HUES64 (cell line): ENCODE measurements at regions not wholly inside any gene's neighbourhood (a gene's known extent, or its start where the extent isn't known, plus 50 kb on each side); places are given as distances from the start of the nearest gene placed in this dataset.

Experiments used
- H3K27ac ChIP-seq: 2 replicates; pipeline ENCODE4 v1.7.0; 2013; ENCODE audit warnings: low read depth, low read length, inconsistent platforms
- H3K27me3 ChIP-seq: 2 replicates; pipeline ENCODE4 v1.6.1; 2013; ENCODE audit warnings: mild to moderate bottlenecking, low read length; ENCODE audit not compliant: insufficient read depth
- H3K36me3 ChIP-seq: 2 replicates; pipeline ENCODE4 v1.6.1; 2013; ENCODE audit warnings: mild to moderate bottlenecking, low read length; ENCODE audit not compliant: insufficient read depth
- H3K4me1 ChIP-seq: 2 replicates; pipeline ENCODE4 v1.6.1; 2013; ENCODE audit warnings: mild to moderate bottlenecking, low read length, moderate library complexity; ENCODE audit not compliant: insufficient read depth
- H3K4me3 ChIP-seq: 2 replicates; pipeline ENCODE4 v1.5.1; 2013; ENCODE audit warnings: mild to moderate bottlenecking, low read length, moderate library complexity
- H3K9ac ChIP-seq: 2 replicates; pipeline ENCODE4 v1.6.1; 2013; ENCODE audit warnings: mild to moderate bottlenecking, low read depth, low read length
- H3K9me3 ChIP-seq: 2 replicates; pipeline ENCODE4 v1.6.1; 2013; ENCODE audit warnings: low read depth, low read length; ENCODE audit not compliant: insufficient read depth
- WGBS: fragments of 150-250, 120-280 bp; methylation state at CpG from one replicate; pipeline ENCODE4 v1.1.7; 2013; ENCODE audit warnings: missing lambda C conversion rate; 5-methylcytosine and 5-hydroxymethylcytosine counted together

DNA sequence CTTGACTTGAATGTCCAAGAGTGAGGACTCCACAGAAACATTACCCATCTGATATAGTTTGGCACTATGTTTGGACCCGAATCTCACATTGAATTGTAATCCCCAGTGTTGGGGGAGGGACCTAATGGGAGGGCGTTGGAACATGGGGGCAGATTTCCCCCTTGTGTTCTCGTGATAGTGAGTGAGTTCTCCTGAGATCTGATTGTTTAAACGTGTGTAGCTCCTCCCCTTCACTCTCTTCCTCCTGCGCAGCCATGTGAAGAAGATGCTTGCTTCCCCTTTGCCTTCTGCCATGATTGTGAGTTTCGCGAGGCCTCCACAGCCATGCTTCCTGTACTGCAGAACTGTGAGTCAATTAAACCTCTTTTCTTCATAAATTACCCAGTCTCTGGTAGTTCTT lies 273.9 kb upstream of the TBC1D5 start:
- no peak overlapping the region for H3K4me3 ChIP-seq
- no peaks in the 10 kb centered on the region for H3K36me3 ChIP-seq
- H3K9ac ChIP-seq, result no peak overlapping the region
- H3K4me1 ChIP-seq, result no peaks in the 10 kb centered on the region
- 91% methylated on average over 7 of the region's 7 CpGs for WGBS
- no peak overlapping the region for H3K27ac ChIP-seq
- no peaks in the 10 kb centered on the region for H3K27me3 ChIP-seq
- H3K9me3 ChIP-seq, result no peaks in the 10 kb centered on the region

DNA sequence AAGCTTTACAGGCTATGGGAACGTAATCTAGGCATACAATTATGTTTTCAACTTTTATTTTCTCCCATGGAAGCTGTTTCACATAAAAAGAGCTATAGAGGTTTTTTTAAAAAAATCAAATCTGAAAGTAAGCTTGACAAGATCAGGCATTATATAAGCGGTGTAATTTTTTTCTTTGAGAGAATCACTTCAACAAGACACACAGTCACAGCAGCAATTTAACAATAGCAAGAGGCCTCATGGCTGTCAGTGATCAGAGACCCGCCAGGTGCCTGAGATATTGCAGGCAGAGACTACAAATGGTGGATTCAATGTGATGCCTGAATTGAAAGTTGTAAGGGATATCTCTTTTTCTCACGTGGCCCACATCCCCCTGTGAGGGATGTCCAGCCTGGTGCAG lies 270.5 kb upstream of the TBC1D5 start:
- Histone ChIP-seq H3K9ac (no peak overlapping the region), H3K27me3 (no peaks in the 10 kb centered on the region), H3K4me1 (no peaks in the 10 kb centered on the region), H3K4me3 (no peak overlapping the region), H3K9me3 (no peaks in the 10 kb centered on the region), H3K36me3 (no peaks in the 10 kb centered on the region), H3K27ac (no peak overlapping the region)
- WGBS, result 97% methylated on average over 4 of the region's 4 CpGs

DNA sequence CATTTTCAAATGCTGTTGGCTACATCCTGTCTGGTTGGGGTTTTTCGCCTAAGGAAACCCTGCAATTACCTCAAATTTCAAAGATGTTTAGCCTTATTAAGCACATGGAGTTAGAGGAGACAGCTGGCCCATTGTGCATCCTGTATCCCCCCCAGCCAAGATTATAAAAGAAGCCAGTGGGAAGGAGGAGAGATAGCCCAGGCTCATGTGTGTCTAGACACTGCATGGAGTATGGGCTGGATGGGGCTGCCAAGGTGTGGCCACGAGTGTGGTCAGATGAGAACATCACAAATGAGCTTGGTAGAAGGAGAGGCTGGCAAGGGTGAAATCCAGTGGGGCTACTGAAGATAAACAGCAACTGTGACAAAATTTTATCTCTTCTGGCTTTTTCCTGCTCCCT lies 270.0 kb upstream of the TBC1D5 start:
- Histone ChIP-seq H3K9me3 (no peaks in the 10 kb centered on the region), H3K4me1 (no peaks in the 10 kb centered on the region), H3K27me3 (no peaks in the 10 kb centered on the region), H3K36me3 (no peaks in the 10 kb centered on the region), H3K4me3 (no peak overlapping the region), H3K27ac (no peak overlapping the region), H3K9ac (no peak overlapping the region)
- WGBS, result 91% methylated on average over 2 of the region's 2 CpGs

DNA sequence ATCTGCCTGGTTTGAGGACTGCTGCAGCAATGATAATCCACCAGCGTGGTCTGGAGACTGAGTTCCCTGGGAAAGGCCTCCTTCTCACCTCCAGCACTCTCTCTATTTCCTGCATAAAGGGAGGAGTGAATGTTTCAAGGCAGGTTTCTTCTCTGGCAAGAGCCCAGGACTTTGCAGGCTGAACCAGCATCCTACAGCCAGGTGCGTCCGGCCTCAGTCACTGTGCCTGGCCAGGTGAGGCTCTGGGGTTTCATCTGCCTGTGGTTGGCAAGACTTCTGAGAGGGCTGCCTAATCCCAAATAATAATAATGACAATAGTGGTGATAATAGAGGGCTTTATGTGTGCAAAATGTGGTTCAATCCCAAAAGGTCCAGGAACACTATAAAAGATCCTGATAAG lies 269.0 kb upstream of the TBC1D5 start:
- 96% methylated on average over 3 of the region's 3 CpGs for WGBS
- H3K4me1 ChIP-seq, result no peaks in the 10 kb centered on the region
- no peak overlapping the region for H3K4me3 ChIP-seq
- no peaks in the 10 kb centered on the region for H3K27me3 ChIP-seq
- H3K9me3 ChIP-seq, result no peaks in the 10 kb centered on the region
- H3K27ac ChIP-seq, result no peak overlapping the region
- no peak overlapping the region for H3K9ac ChIP-seq
- no peaks in the 10 kb centered on the region for H3K36me3 ChIP-seq

DNA sequence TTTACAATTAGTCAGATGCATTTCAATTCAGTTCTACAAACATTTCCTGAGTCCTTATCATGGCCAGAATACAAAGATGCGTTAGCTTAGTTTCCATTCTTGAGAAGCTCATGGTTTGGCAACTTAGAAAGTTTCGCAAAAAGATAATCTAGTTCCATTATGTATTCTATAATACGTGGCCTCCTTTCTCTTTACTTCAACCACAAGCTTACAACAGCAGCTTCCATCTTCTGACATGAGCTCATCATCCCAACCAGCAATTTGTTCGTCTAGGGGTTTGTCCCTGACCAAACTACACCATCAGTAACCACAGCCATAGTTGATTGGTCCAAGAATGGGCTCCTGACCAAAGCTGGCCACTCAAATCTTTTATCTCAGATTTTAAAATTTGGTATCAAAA lies 267.6 kb upstream of the TBC1D5 start:
- no peaks in the 10 kb centered on the region for H3K36me3 ChIP-seq
- H3K4me1 ChIP-seq, result no peaks in the 10 kb centered on the region
- no peak overlapping the region for H3K4me3 ChIP-seq
- H3K9me3 ChIP-seq, result no peaks in the 10 kb centered on the region
- H3K9ac ChIP-seq, result no peak overlapping the region
- no peak overlapping the region for H3K27ac ChIP-seq
- WGBS, result 97% methylated on average over 4 of the region's 4 CpGs
- H3K27me3 ChIP-seq, result no peaks in the 10 kb centered on the region

DNA sequence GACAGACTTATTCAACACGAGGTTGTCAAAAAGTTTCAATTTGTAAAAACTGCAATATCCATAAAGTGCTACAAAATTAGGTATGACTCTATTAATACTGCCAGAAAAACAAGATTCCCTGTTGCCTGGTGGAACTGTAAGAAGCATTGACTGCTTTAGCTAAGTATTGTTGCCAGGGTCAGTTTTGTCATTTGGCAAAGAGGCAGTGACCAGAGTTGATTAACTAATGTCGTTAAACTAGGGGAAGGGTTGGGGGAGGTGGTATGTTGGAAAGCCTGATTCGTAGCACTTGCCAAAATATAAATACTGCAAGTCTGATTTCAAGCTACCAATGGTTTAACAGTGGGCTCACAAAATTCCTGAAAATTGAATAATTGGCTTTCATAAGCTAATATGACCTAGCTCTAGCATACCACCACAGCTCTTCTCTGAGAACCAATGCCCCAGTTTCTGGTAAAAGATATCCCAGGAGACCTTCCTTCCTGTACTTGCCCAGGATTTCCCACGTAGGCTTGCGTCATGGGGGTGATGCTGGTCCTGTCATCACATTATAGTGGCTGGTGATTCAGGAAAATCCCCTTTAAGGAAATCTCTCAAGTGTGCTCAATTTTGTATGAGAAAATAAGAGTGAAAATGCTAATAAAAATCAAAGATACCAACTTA lies 266.4 kb upstream of the TBC1D5 start:
- no peak overlapping the region for H3K4me3 ChIP-seq
- no peaks in the 10 kb centered on the region for H3K27me3 ChIP-seq
- H3K4me1 ChIP-seq, result no peaks in the 10 kb centered on the region
- H3K9me3 ChIP-seq, result no peaks in the 10 kb centered on the region
- H3K36me3 ChIP-seq, result no peaks in the 10 kb centered on the region
- H3K9ac ChIP-seq, result no peak overlapping the region
- 81% methylated on average over 5 of the region's 5 CpGs for WGBS
- no peak overlapping the region for H3K27ac ChIP-seq

DNA sequence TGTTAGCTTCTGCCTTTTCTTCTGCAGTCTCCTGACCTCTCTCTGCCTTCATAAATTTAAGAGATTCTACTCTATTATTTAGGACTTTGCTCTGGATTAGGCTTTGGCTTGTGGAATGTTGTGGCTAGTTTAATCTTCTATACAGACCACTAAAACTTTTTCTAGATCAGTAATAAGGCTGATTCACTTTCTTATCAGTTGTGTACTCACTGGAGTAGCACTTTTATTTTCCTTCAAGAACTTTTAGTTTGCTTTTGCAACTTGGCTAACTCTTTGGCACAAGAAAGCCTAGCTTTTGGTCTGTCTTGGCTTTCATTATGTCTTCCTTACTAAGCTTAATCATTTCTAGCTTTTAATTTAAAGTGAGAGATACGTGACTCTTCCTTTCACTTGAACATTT lies 265.5 kb upstream of the TBC1D5 start:
- WGBS, result 100% methylated on average over 1 of the region's 1 CpG
- Histone ChIP-seq H3K9me3 (no peaks in the 10 kb centered on the region), H3K4me1 (no peaks in the 10 kb centered on the region)

DNA sequence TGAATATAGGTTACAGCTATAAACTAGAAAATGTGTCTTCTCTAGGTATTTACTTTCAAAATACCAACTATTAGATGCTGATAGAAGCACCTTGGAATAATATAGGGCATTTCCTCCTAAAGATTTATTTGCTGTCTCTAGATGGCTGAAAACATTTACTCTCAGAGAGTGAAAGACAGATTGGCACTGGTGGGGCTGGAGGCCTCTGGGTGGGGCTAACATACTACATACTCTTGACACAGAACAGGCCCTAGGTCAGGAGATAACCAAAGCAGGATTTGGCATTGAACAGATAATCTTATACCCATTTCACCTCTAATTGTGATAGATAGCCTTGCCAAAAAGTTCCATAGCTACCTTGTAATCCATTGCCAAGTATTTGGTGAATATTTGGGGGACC lies 253.3 kb upstream of the TBC1D5 start:
- no peak overlapping the region for H3K27ac ChIP-seq
- no peaks in the 10 kb centered on the region; the same call in 1 of the 2 replicates for H3K4me1 ChIP-seq
- H3K9ac ChIP-seq, result no peak overlapping the region
- H3K36me3 ChIP-seq, result no peaks in the 10 kb centered on the region
- H3K27me3 ChIP-seq, result no peaks in the 10 kb centered on the region
- no peaks in the 10 kb centered on the region for H3K9me3 ChIP-seq
- no peak overlapping the region for H3K4me3 ChIP-seq

More for the DNA sequence above, 265.5 kb upstream of the TBC1D5 start:
- H3K4me3 ChIP-seq, result no peak overlapping the region
- no peaks in the 10 kb centered on the region for H3K27me3 ChIP-seq
- no peaks in the 10 kb centered on the region for H3K36me3 ChIP-seq
- no peak overlapping the region for H3K27ac ChIP-seq
- H3K9ac ChIP-seq, result no peak overlapping the region

DNA sequence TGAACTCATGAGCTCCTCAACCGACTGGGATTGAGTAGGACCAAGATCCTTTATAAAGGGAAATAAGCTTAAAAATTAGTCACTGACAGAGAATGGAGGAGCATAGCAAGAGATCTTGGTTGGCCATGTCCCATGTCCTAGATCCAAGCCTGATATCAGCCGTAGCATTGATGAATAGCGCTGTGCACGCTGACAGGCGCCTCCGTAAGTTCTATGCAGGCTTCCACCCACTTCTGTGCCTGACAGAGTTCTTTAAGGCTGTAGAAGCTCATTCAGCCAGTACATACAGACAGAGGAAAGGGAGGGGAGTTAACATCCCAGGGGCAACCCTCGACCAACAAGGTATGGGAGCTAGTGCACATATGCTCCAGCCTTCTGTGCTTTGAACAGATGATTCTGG lies 251.7 kb upstream of the TBC1D5 start:
- Histone ChIP-seq H3K4me3 (no peak overlapping the region), H3K9ac (no peak overlapping the region), H3K27me3 (no peaks in the 10 kb centered on the region), H3K36me3 (no peaks in the 10 kb centered on the region), H3K27ac (no peak overlapping the region), H3K4me1 (no peaks in the 10 kb centered on the region; the same call in 1 of the 2 replicates), H3K9me3 (no peaks in the 10 kb centered on the region)
- 96% methylated on average over 7 of the region's 7 CpGs for WGBS

DNA sequence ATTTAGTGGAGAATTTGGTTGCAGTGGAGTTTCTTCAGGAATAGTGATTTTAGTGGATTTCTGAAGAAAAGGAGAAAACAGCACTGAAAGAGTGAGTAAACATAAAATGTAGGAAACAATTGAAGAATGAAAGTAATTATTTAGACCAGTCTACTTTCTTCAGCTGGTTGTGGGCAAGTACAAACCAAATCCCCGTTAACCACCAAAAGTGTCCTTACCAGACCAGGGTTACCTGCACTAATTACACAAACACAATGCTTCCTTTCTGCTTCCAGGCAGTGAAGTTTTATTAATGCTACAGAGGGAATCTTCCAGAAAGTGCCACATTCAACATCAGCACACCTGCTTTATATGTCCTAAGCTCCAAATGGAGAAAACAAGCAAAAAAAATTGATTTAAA lies 248.0 kb upstream of the TBC1D5 start:
- 100% methylated on average over 1 of the region's 1 CpG for WGBS
- Histone ChIP-seq H3K4me1 (no peaks in the 10 kb centered on the region; the same call in 1 of the 2 replicates), H3K27ac (no peak overlapping the region), H3K4me3 (no peak overlapping the region), H3K9me3 (no peaks in the 10 kb centered on the region), H3K36me3 (no peaks in the 10 kb centered on the region), H3K9ac (no peak overlapping the region), H3K27me3 (no peaks in the 10 kb centered on the region)

DNA sequence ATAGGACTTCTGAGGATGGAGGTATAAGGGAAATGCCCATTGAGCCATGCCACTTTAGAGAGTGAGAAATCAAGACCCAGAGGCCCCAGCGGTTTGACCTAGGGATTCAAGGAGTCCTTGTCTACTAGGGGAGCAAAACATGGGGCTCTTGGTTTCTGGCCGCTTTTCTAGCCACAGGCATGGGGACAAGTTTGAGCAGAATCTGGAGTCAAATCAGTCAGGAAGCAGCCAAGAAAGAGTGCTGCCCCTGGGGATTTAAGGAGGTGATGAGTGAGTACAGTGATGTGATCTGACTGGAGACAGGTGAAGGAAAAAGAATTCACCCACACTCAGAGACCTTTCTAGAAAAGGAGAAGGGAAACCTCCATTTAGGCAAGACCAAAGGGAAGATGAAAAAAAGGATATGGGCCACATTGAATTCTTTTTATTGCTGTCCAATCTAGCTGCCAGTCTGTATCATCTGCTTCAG lies 244.0 kb upstream of the TBC1D5 start:
- Histone ChIP-seq H3K4me1 (no peaks in the 10 kb centered on the region), H3K9ac (no peak overlapping the region), H3K36me3 (no peaks in the 10 kb centered on the region), H3K27ac (no peak overlapping the region), H3K9me3 (no peaks in the 10 kb centered on the region), H3K4me3 (no peak overlapping the region), H3K27me3 (no peaks in the 10 kb centered on the region)
- WGBS, result 92% methylated on average over 2 of the region's 2 CpGs
